NCI-H446 treated with DMSO at 0.1 percent for 48 hours (cell line): ENCODE measurements at regions not wholly inside any gene's neighbourhood (a gene's known extent, or its start where the extent isn't known, plus 50 kb on each side); places are given as distances from the start of the nearest gene placed in this dataset.
A peak's percentile ranks its signal among the peaks of the same experiment; 100 is the strongest.

Experiments
- DNase-seq: peaks from one replicate; lab custom pipeline; 2025; lab: John Stamatoyannopoulos, UW

- peak; percentile 2 for DNase-seq
Observed at GRCh38 chr17:27241346-27241946, 52.5 kb upstream of the WSB1 start.

- no peak for DNase-seq
Observed at GRCh38 chr17:27242951-27243350, 51.0 kb upstream of the WSB1 start.

- DNase-seq = no peak
Observed at GRCh38 chr17:27244011-27244410, 49.9 kb upstream of the WSB1 start.
